ENCODE measurements at regions not wholly inside any gene's neighbourhood (a gene's known extent, or its start where the extent isn't known, plus 50 kb on each side); places are given as distances from the start of the nearest gene placed in this dataset.
"Not testable (repeated sequence)": the region's sequence is repeated elsewhere in the genome, so short reads cannot be mapped to it uniquely, and the experiment has no call there.

DNA sequence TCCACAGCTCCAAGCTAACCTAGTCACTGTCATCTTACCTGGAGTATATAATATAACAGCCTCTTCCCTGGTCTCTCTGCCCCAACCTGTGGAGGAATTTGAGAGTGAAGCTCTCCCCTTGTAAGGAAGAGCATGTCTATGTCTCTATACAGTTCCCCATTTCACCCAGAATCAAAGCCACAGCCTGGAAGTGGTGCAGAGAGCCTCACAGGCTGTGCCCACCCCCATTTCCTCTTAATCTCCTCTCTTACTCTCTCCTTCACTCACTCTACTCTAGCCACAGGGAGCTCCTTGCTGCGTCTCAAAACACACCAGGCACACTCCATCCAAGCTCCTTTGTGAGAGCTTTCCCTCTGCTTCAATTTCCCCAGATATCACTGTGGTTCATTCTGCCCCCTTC lies 302.5 kb upstream of the ISX start:
- DNase-seq: no peak

DNA sequence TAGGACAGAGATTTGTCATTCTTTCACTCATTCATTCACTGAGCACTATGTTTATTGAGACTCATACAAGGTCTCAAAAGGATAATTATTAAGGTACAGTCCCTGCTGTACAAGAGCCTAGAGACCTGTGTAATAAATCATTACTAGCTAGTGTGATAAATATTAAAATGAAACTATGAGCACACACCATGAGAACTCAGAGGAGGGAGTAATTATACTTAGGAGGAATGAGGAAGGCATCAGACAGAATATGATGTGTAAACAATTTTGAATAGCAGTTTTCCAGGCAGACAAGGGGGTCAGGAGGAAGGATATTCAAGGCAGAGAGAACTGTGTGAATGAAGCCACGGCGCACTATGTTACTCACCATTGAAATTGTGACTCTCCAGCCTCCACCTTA lies 300.8 kb upstream of the ISX start:
- DNase-seq: no peak

GRCh38 chr22:34769361-34769760 lies 296.6 kb upstream of the ISX start:
- DNase-seq: no peak

DNA sequence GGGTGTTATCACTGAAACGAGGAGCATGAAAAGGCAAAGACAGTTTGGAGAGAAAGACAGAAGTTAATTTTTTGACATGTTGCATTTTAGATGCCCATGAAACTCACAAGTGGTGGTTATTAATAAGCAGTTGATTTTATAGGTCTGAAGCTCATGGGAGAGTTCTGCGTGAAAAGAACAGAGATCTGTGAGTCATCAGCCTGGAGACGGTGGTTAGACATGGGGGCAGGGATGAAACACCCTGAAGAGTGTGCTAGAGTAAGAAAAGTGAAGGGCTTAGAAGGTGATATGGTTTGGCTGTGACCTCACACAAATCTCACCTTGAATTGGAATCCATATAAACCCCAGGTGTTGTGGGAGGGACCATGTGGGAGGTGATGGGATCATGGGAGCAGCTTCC lies 289.1 kb upstream of the ISX start:
- DNase-seq: no peak

DNA sequence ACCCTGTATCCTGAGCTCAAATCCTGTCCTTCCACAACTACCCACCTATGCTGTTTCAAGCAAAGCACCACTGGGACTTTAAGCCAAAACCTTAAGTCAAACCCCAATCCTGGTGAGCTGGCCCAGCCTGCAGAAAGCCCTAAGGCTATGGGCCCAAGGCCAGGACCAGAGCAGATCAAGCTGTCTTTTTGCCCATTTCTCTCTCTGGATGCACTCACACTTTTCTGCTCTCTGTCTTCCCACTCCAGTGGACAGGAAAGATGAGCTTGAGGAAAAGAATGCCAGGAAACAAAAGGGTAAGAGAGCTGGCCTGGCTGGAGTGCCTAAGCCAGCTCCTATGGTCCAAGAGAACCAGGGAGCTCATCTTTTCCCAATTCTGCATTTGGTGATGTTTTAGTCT lies 284.3 kb upstream of the ISX start:
- DNase-seq: no peak

DNA sequence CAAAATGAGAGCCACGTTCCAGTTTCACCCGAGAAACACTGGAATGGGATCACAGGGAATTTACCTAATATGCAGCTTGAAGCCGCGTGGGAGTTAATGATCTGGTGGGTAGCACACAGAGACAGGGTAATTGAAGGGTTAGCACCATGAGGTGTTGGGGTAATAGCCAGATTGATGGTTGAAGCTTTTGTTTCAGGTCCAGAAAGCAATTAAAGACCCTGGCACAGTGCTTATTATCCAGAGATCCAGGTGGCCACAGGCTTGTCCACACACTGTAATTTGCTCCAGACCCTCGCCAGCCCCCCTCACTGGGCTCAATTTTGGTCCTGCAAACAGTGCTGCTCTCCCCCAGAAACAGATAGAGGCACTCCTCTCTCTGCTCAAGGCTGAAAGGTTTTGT lies 282.5 kb upstream of the ISX start:
- no peak for DNase-seq

GRCh38 chr22:34784056-34784455 lies 281.9 kb upstream of the ISX start:
- no peak for DNase-seq

DNA sequence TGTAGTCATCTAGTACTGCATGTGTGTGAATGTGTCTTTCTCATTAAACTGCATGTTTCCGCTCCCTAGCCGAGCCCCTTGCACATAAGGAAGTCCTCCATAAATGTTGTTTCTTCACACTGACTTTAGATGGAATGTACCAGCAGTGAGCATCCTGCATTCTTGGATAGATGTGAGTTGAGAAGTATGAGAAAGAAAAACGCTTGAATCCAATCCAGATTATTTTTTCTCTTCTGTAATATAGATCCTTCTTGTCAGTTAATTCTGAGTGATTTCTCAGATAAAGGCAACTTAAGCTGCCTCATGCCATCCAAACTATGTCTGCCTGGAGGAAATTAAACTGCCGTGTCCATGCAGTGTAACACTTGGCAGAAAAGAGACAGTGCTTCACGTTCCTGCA lies 268.1 kb upstream of the ISX start:
- DNase-seq: no peak

- DNase-seq: no peak
Observed at GRCh38 chr22:34798605-34799004, 267.4 kb upstream of the ISX start.

- DNase-seq: no peak
Observed at GRCh38 chr22:34800260-34800980, 265.5 kb upstream of the ISX start.

GRCh38 chr22:34801221-34801620 lies 264.7 kb upstream of the ISX start:
- no peak for DNase-seq

DNA sequence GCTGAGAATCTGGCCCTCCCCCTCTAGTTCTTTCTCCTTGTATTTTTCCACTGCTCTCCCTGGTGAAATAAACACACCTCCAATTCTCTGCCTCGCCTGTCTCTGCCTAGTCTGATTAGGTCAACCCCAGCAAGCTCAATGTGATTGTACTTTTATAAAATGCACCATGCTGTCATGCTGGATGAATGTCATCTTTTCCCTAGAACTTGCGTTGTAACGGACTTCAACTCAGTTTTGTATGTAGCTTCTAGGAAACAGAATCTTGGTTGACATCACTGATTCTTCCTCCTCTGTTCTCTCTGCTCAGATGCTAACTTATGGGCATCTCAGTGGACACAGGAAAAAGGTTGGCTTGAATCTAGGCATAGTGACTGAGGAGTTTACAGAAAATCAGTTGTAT lies 261.9 kb upstream of the ISX start:
- DNase-seq: no peak

DNA sequence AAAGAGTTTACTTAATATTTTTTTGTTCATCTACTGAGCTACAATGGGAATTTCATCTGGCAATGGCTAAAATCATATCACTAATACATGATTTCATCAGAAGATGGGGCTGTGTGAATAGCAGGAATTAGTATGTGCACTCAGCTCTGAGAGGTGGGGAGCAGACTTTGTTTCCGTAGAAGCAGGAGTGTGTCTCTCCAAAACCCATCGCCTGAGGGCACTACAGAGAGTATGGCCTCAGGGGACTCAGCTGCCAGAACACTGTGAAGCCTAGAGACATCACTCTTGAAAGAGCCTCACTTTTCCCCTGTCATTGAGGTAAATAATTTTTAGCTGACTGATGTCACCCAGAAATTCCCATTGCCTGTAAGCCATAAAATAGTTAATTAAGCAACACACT lies 261.4 kb upstream of the ISX start:
- no peak for DNase-seq

DNA sequence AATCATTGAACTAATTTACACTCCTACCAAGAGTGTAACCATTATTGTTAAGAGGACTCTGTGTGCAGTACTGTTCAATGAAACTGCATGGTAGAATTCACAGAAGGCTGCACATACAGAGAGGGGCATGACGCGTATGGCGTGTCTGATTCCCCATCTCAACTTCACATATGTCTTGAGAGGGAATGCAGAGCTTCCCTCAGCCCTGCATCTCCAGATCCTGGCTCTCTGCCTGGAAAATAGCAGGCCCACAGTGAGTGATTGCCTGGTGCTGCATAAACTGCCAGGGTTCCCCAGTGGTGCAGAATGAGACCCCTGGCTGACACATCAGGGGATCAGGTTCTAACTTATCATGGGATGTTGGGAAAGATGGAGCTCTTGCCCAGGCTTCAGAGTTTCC lies 260.2 kb upstream of the ISX start:
- DNase-seq: no peak

DNA sequence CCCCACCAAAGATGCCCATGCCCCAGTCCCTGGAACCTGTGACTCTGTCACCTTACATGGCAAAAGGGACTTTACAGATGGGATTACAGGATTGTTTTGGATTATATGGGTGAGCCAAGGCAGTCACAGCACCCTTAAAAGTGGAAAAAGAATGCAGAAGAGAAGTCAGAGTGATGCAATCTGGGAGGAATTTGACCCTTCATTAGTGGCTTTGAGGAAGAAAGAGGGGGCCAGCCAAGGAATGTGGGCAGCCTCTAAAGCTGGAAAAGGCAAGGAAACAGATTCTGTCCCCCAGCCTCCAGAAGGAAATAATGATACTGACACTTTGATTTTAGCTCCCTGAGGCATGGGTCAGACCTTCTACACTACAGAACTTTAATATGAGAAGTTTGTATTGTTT lies 257.3 kb upstream of the ISX start:
- DNase-seq: no peak

GRCh38 chr22:34812631-34813030 lies 253.3 kb upstream of the ISX start:
- DNase-seq: no peak

- DNase-seq: peak; percentile 10
Observed at GRCh38 chr22:34814260-34815025, 251.5 kb upstream of the ISX start.

DNA sequence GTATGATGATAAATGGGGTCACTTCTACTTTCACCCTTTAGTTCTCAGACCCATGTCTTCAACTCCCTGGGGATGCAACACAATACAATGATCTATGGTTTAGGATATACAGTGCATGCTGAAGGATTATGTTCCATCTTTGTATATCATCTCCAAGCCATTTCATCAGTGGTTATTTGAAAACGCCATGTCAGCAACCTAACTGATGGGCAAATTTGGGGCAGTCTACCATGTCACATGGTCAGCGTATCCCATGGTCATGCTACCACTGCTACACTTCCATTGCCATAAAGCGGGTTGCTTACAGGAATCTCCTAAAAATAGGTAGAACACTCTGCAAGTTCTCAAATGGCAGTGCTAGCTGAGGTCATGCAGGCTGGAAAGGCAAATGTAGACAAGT lies 236.5 kb upstream of the ISX start:
- DNase-seq: no peak

GRCh38 chr22:34834059-34834458 lies 231.9 kb upstream of the ISX start:
- no peak for DNase-seq

DNA sequence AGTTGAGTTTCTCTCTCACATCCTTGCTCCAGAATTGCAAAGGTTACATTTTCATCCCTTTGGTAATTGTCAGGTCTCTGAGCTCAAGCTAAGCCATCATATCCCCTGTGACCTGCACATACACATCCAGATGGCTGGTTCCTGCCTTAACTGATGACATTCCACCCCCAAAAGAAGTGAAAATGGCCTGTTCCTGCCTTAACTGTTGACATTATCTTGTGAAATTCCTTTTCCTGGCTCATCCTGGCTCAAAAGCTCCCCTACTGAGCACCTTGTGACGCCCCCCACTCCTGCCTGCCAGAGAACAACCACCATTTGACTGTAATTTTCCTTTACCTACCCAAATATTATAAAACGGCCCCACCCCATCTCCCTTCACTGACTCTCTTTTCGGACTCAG lies 231.4 kb upstream of the ISX start:
- not testable (repeated sequence) for DNase-seq

GRCh38 chr22:34841331-34841771 lies 224.6 kb upstream of the ISX start:
- DNase-seq: no peak

GRCh38 chr22:34841911-34842310 lies 224.0 kb upstream of the ISX start:
- no peak for DNase-seq

- no peak for DNase-seq
Observed at GRCh38 chr22:34842630-34843029, 223.3 kb upstream of the ISX start.

DNA sequence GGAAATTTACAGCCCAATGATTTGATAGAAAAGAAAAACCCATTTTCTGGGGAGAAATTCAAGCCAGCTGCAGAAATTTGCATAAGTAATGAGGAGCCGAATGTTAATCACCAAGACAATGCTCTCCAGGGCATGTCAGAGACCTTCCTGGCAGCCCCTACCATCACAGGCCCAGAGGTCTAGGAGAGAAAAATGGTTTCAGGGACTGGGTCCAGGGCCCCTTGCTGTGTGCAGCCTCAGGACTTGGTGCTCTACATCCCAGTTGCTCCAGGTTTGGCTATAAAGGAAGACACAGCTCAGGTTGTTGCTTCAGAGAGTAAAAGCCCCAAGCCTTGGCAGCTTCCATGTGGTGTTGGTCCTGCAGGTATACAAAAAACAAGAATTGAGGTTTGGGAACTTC lies 222.2 kb upstream of the ISX start:
- DNase-seq: not testable (repeated sequence)

- DNase-seq: no peak
Observed at GRCh38 chr22:34845391-34845790, 220.6 kb upstream of the ISX start.
